CD4-positive, CD25-positive, alpha-beta regulatory T cell (primary cell): ENCODE measurements at regions not wholly inside any gene's neighbourhood (a gene's known extent, or its start where the extent isn't known, plus 50 kb on each side); places are given as distances from the start of the nearest gene placed in this dataset.

Source experiments
- ATAC-seq, 2 donors: fragments of 150-1000 bp; cut with Tn5 transposase; one replicate each; pipeline ENCODE4 v1.10.0; 2021; ENCODE audit warnings: low read depth in 2 of 2, moderate number of reproducible peaks in 2 of 2, moderate library complexity in 1 of 2
- DNase-seq, 3 donors: peaks; one replicate each; pipeline versions ENCODE4 v3.0.0 to v3.0.0-alpha.2; 2012 to 2022; ENCODE audit warnings: mixed read lengths in 1 of 3
- H3K27ac ChIP-seq: one replicate; pipeline ENCODE4 v1.7.0; 2013; ENCODE audit warnings: mild to moderate bottlenecking, low read length; ENCODE audit not compliant: insufficient read depth, poor library complexity, severe bottlenecking
- H3K27me3 ChIP-seq: one replicate; pipeline ENCODE4 v1.7.0; 2013; ENCODE audit warnings: low read length; ENCODE audit not compliant: control insufficient read depth, insufficient read depth
- H3K36me3 ChIP-seq: one replicate; pipeline ENCODE4 v1.7.0; 2013; ENCODE audit warnings: mild to moderate bottlenecking, low read length, moderate library complexity; ENCODE audit not compliant: control insufficient read depth, insufficient read depth
- H3K4me1 ChIP-seq: 2 replicates; pipeline ENCODE4 v1.7.0; 2013; ENCODE audit warnings: mild to moderate bottlenecking, low read length; ENCODE audit not compliant: insufficient read depth, control insufficient read depth, poor library complexity, severe bottlenecking
- H3K4me3 ChIP-seq: one replicate; pipeline ENCODE4 v1.7.0; 2013; ENCODE audit warnings: low read depth, mild to moderate bottlenecking, low read length, moderate library complexity
- H3K9me3 ChIP-seq, 2 experiments: 1 replicate in 1 of 2; 2 replicates in 1 of 2; pipeline ENCODE4 v1.7.0; 2013; ENCODE audit warnings: low read length in 2 of 2, mild to moderate bottlenecking in 1 of 2, moderate library complexity in 1 of 2; ENCODE audit not compliant: control insufficient read depth in 2 of 2
- H3K27ac Mint-ChIP-seq, 3 donors: one replicate each; pipeline ENCODE4 v1.8.0; 2020 to 2022; ENCODE audit warnings: mild to moderate bottlenecking in 3 of 3, mixed read lengths in 3 of 3, moderate library complexity in 2 of 3
- H3K27me3 Mint-ChIP-seq: one replicate; pipeline ENCODE4 v1.8.0; 2022; ENCODE audit warnings: mild to moderate bottlenecking, mixed read lengths
- H3K36me3 Mint-ChIP-seq: one replicate; pipeline ENCODE4 v1.8.0; 2020; ENCODE audit warnings: mixed read lengths
- H3K4me1 Mint-ChIP-seq, 4 donors: one replicate each; pipeline ENCODE4 v1.8.0; 2020 to 2022; ENCODE audit warnings: mixed read lengths in 4 of 4, mild to moderate bottlenecking in 1 of 4
- H3K4me3 Mint-ChIP-seq, 4 donors: one replicate each; pipeline ENCODE4 v1.8.0; 2020 to 2022; ENCODE audit warnings: mild to moderate bottlenecking in 4 of 4, mixed read lengths in 4 of 4, moderate library complexity in 3 of 4
- H3K9me3 Mint-ChIP-seq, 7 donors: one replicate each; pipeline ENCODE4 v1.8.0; 2020 to 2022; ENCODE audit warnings: mixed read lengths in 7 of 7, mild to moderate bottlenecking in 3 of 7, moderate library complexity in 2 of 7

- no peak overlapping the region for H3K4me3 ChIP-seq
- H3K4me3 Mint-ChIP-seq: no peak overlapping the region
- no peaks in the 10 kb centered on the region for H3K27me3 ChIP-seq
- no peak for ATAC-seq
- no peak overlapping the region for H3K27ac ChIP-seq
- no peak for DNase-seq
- no peaks in the 10 kb centered on the region for H3K36me3 Mint-ChIP-seq
- no peaks in the 10 kb centered on the region for H3K27me3 Mint-ChIP-seq
- peaks cover 0 to 2% (median 0%) of the 10 kb centered on the region in 7 donors for H3K9me3 Mint-ChIP-seq
- H3K36me3 ChIP-seq: no peaks in the 10 kb centered on the region
- no peak overlapping the region for H3K27ac Mint-ChIP-seq
- no peaks in the 10 kb centered on the region for H3K4me1 ChIP-seq
- H3K4me1 Mint-ChIP-seq: no peaks in the 10 kb centered on the region
- no peaks in the 10 kb centered on the region for H3K9me3 ChIP-seq
Measured at GRCh38 chr4:3818371-3818770, 52.2 kb downstream of the ADRA2C start.

DNA sequence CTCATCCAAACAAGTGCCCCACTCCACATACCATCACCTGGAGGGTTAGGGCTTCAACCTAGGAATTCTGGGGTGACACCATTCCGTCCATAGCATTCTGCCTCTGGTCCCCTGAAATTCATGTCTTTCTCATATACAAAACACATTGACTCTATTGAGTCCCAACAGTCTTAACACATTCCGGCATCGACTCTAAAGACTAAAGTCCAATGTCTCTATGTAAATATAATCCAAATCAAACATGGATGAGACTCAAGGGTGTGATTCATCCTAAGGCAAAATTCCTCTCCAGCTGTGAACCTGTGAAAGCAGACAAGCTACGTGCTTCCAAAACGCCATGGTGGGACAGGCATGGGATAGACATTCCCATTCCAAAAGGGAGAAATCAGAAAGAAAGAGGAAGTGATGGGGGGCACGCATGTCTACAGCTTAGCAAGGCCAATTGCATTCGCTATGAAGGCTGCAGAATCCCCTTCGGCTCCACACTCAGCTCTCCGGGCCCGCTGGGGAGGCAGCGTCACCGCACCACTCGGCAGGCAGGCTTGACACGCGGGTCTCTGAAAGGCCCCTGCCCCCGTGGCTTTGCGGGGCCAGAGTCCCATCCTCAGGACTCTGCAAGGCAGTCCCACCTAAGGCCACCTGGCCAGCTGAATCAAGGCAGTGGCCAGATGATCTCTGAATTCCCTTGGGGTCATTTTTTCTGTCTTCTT is 53.2 kb downstream of the ADRA2C start:
- Mint-ChIP-seq H3K27ac (no peak overlapping the region), H3K4me1 (no peaks in the 10 kb centered on the region), H3K4me3 (no peak overlapping the region), H3K36me3 (no peaks in the 10 kb centered on the region), H3K9me3 (peaks cover 0 to 2% (median 0%) of the 10 kb centered on the region in 7 donors), H3K27me3 (no peaks in the 10 kb centered on the region)
- H3K9me3 ChIP-seq: no peaks in the 10 kb centered on the region
- H3K27ac ChIP-seq: no peak overlapping the region
- ATAC-seq: no peak
- DNase-seq: no peak
- no peaks in the 10 kb centered on the region for H3K27me3 ChIP-seq
- H3K4me3 ChIP-seq: no peak overlapping the region
- H3K36me3 ChIP-seq: no peaks in the 10 kb centered on the region
- no peaks in the 10 kb centered on the region for H3K4me1 ChIP-seq

- no peak overlapping the region for H3K27ac Mint-ChIP-seq
- no peaks in the 10 kb centered on the region for H3K36me3 Mint-ChIP-seq
- Histone ChIP-seq H3K9me3 (no peaks in the 10 kb centered on the region), H3K36me3 (no peaks in the 10 kb centered on the region), H3K27ac (no peak overlapping the region), H3K27me3 (no peaks in the 10 kb centered on the region), H3K4me3 (no peak overlapping the region), H3K4me1 (no peaks in the 10 kb centered on the region)
- no peak for ATAC-seq
- DNase-seq: no peak
- H3K4me3 Mint-ChIP-seq: no peak overlapping the region
- H3K4me1 Mint-ChIP-seq: no peaks in the 10 kb centered on the region
- peaks cover 0 to 2% (median 0%) of the 10 kb centered on the region in 7 donors for H3K9me3 Mint-ChIP-seq
- H3K27me3 Mint-ChIP-seq: no peaks in the 10 kb centered on the region
Measured at GRCh38 chr4:3820016-3820805, 54.0 kb downstream of the ADRA2C start.

DNA sequence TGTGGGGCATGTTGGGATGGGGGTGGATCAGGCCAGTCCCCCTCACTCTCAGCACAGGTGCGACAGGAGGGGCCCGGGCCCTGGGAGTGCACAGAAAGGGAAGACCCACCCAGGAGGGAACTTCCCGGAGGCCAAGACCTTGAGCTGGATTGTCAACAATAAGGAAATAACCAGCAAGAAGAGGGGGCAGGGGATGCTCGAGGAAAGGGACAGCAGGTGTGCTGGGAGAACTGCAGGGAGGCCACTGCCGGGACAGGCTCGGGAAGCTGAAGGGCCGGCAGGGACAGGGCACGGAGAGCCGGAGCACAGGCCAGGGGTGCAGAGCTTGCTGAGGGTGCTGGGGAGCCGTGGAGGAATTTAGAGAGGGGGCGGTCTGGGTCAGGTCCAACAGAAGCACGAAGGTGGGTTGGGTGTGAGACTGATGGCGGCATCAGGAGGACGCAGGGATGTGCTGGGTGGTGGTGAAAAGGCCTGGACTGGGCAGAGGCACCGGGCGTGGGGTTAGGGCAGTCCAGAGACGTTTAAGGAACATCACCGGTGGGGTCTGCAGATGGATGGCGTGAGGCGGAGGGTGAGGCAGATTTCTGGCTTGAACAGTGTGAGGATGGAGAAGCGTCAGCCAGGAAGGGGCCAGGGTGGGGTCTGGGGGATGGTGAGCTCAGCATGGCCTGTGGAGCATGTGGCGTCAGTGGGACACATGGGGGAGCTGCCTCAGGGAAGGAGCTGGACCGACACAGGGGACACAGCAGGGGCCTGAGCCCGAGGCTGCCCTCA is 54.8 kb downstream of the ADRA2C start:
- Histone ChIP-seq H3K4me1 (no peaks in the 10 kb centered on the region), H3K36me3 (no peaks in the 10 kb centered on the region), H3K4me3 (no peak overlapping the region), H3K9me3 (no peaks in the 10 kb centered on the region), H3K27me3 (no peaks in the 10 kb centered on the region), H3K27ac (no peak overlapping the region)
- Mint-ChIP-seq H3K9me3 (peaks cover 0 to 2% (median 0%) of the 10 kb centered on the region in 7 donors), H3K27me3 (no peaks in the 10 kb centered on the region), H3K36me3 (no peaks in the 10 kb centered on the region), H3K27ac (peak overlapping the region in 1 of 3 donors; percentile 32), H3K4me3 (no peak overlapping the region), H3K4me1 (no peaks in the 10 kb centered on the region)
- DNase-seq (no peak), ATAC-seq (no peak)

GRCh38 chr4:3821580-3822229 is 55.5 kb downstream of the ADRA2C start:
- H3K4me1 Mint-ChIP-seq: no peaks in the 10 kb centered on the region
- no peaks in the 10 kb centered on the region for H3K27me3 ChIP-seq
- H3K4me3 ChIP-seq: no peak overlapping the region
- no peak overlapping the region for H3K27ac ChIP-seq
- no peaks in the 10 kb centered on the region for H3K4me1 ChIP-seq
- peaks cover 0 to 2% (median 0%) of the 10 kb centered on the region in 7 donors for H3K9me3 Mint-ChIP-seq
- no peaks in the 10 kb centered on the region for H3K27me3 Mint-ChIP-seq
- no peak overlapping the region for H3K4me3 Mint-ChIP-seq
- no peak for ATAC-seq
- H3K36me3 ChIP-seq: no peaks in the 10 kb centered on the region
- H3K9me3 ChIP-seq: no peaks in the 10 kb centered on the region
- DNase-seq: no peak
- H3K27ac Mint-ChIP-seq: no peak overlapping the region
- no peaks in the 10 kb centered on the region for H3K36me3 Mint-ChIP-seq

GRCh38 chr4:3822230-3822947 is 56.2 kb downstream of the ADRA2C start:
- no peaks in the 10 kb centered on the region for H3K27me3 ChIP-seq
- no peak overlapping the region for H3K27ac ChIP-seq
- H3K4me1 ChIP-seq: no peaks in the 10 kb centered on the region
- no peaks in the 10 kb centered on the region for H3K4me1 Mint-ChIP-seq
- H3K4me3 Mint-ChIP-seq: no peak overlapping the region
- no peaks in the 10 kb centered on the region for H3K36me3 ChIP-seq
- H3K9me3 ChIP-seq: no peaks in the 10 kb centered on the region
- peaks cover 0 to 2% (median 0%) of the 10 kb centered on the region in 7 donors for H3K9me3 Mint-ChIP-seq
- no peak overlapping the region for H3K4me3 ChIP-seq
- DNase-seq (no peak), ATAC-seq (no peak)
- no peaks in the 10 kb centered on the region for H3K36me3 Mint-ChIP-seq
- H3K27ac Mint-ChIP-seq: no peak overlapping the region
- H3K27me3 Mint-ChIP-seq: no peaks in the 10 kb centered on the region
